ENCODE measurements at regions not wholly inside any gene's neighbourhood (a gene's known extent, or its start where the extent isn't known, plus 50 kb on each side); places are given as distances from the start of the nearest gene placed in this dataset.
A peak's percentile ranks its signal among the peaks of the same experiment; 100 is the strongest.

- Histone ChIP-seq H3K4me2 (ENCODE audit: low read length) (no peak overlapping the region), H3K4me3 (ENCODE audit: insufficient read depth, low read depth, low read length) (no peak overlapping the region), H3K27me3 (ENCODE audit: insufficient read depth, low read length) (no peaks in the 10 kb centered on the region), H3K9me3 (ENCODE audit: insufficient read depth, low read depth, low read length) (no peaks in the 10 kb centered on the region), H3K27ac (ENCODE audit: low read depth, low read length) (no peak overlapping the region), H2AFZ (ENCODE audit: low read depth, low read length) (no peak overlapping the region), H3K79me2 (ENCODE audit: insufficient read depth, low read length) (no peaks in the 10 kb centered on the region), H3K4me1 (ENCODE audit: insufficient read depth, low read length) (no peaks in the 10 kb centered on the region), H3K9ac (ENCODE audit: low read length) (no peak overlapping the region), H4K20me1 (ENCODE audit: insufficient read depth, low read length) (no peaks in the 10 kb centered on the region), H3K36me3 (ENCODE audit: insufficient read depth, low read length) (no peaks in the 10 kb centered on the region)
- Mint-ChIP-seq H3K36me3 (ENCODE audit: low read depth, unreplicated experiment) (no peaks in the 10 kb centered on the region), H3K9me3 (ENCODE audit: unreplicated experiment) (no peaks in the 10 kb centered on the region), H3K27ac (ENCODE audit: unreplicated experiment) (no peak overlapping the region), H3K4me3 (ENCODE audit: unreplicated experiment) (no peak overlapping the region), H3K27me3 (ENCODE audit: low read depth, unreplicated experiment) (no peaks in the 10 kb centered on the region), H3K4me1 (ENCODE audit: low read depth, unreplicated experiment) (no peaks in the 10 kb centered on the region)
- no peak for FAIRE-seq
- TF ChIP-seq EZH2 (IDR thresholded peaks at IDR 0.05; ENCODE audit: insufficient read depth, low read length) (no peak), CTCF (IDR thresholded peaks at IDR 0.05; ENCODE audit: insufficient read depth, low read depth, low read length) (no peak)
- DNase-seq (ENCODE audit: low read depth): no peak
Measured at GRCh38 chr11:104630352-104630751, 267.9 kb downstream of the CASP12 start.

GRCh38 chr11:104625246-104625645, 273.0 kb downstream of the CASP12 start:
- Histone ChIP-seq H3K4me3 (ENCODE audit: insufficient read depth, low read depth, low read length) (no peak overlapping the region), H3K79me2 (ENCODE audit: insufficient read depth, low read length) (no peaks in the 10 kb centered on the region), H3K9ac (ENCODE audit: low read length) (no peak overlapping the region), H3K27ac (ENCODE audit: low read depth, low read length) (no peak overlapping the region), H3K4me1 (ENCODE audit: insufficient read depth, low read length) (peaks cover 10% of the 10 kb centered on the region), H3K9me3 (ENCODE audit: insufficient read depth, low read depth, low read length) (no peaks in the 10 kb centered on the region), H2AFZ (ENCODE audit: low read depth, low read length) (no peak overlapping the region), H3K27me3 (ENCODE audit: insufficient read depth, low read length) (no peaks in the 10 kb centered on the region), H3K4me2 (ENCODE audit: low read length) (no peak overlapping the region), H4K20me1 (ENCODE audit: insufficient read depth, low read length) (no peaks in the 10 kb centered on the region), H3K36me3 (ENCODE audit: insufficient read depth, low read length) (no peaks in the 10 kb centered on the region)
- Mint-ChIP-seq H3K9me3 (ENCODE audit: unreplicated experiment) (no peaks in the 10 kb centered on the region), H3K4me1 (ENCODE audit: low read depth, unreplicated experiment) (peaks cover 19% of the 10 kb centered on the region), H3K27me3 (ENCODE audit: low read depth, unreplicated experiment) (no peaks in the 10 kb centered on the region), H3K36me3 (ENCODE audit: low read depth, unreplicated experiment) (no peaks in the 10 kb centered on the region), H3K4me3 (ENCODE audit: unreplicated experiment) (no peak overlapping the region), H3K27ac (ENCODE audit: unreplicated experiment) (no peak overlapping the region)
- TF ChIP-seq EZH2 (IDR thresholded peaks at IDR 0.05; ENCODE audit: insufficient read depth, low read length): no peak
- TF ChIP-seq CTCF (IDR thresholded peaks at IDR 0.05; ENCODE audit: insufficient read depth, low read depth, low read length): no peak
- FAIRE-seq: no peak
- DNase-seq (ENCODE audit: low read depth): peak; percentile 66

GRCh38 chr11:104624021-104624420, 274.2 kb downstream of the CASP12 start:
- H3K36me3 Mint-ChIP-seq (ENCODE audit: low read depth, unreplicated experiment): no peaks in the 10 kb centered on the region
- FAIRE-seq (no peak), DNase-seq (ENCODE audit: low read depth) (no peak)
- Histone ChIP-seq H3K4me3 (ENCODE audit: insufficient read depth, low read depth, low read length) (no peak overlapping the region), H3K27me3 (ENCODE audit: insufficient read depth, low read length) (no peaks in the 10 kb centered on the region), H3K79me2 (ENCODE audit: insufficient read depth, low read length) (no peaks in the 10 kb centered on the region), H3K4me2 (ENCODE audit: low read length) (peak overlapping the region; percentile 8), H4K20me1 (ENCODE audit: insufficient read depth, low read length) (no peaks in the 10 kb centered on the region), H2AFZ (ENCODE audit: low read depth, low read length) (no peak overlapping the region), H3K4me1 (ENCODE audit: insufficient read depth, low read length) (peaks cover 10% of the 10 kb centered on the region), H3K27ac (ENCODE audit: low read depth, low read length) (no peak overlapping the region), H3K36me3 (ENCODE audit: insufficient read depth, low read length) (no peaks in the 10 kb centered on the region), H3K9ac (ENCODE audit: low read length) (no peak overlapping the region), H3K9me3 (ENCODE audit: insufficient read depth, low read depth, low read length) (no peaks in the 10 kb centered on the region)
- no peaks in the 10 kb centered on the region for H3K27me3 Mint-ChIP-seq (ENCODE audit: low read depth, unreplicated experiment)
- H3K9me3 Mint-ChIP-seq (ENCODE audit: unreplicated experiment): no peaks in the 10 kb centered on the region
- peak overlapping the region; percentile 26 for H3K27ac Mint-ChIP-seq (ENCODE audit: unreplicated experiment)
- TF ChIP-seq CTCF (IDR thresholded peaks at IDR 0.05; ENCODE audit: insufficient read depth, low read depth, low read length) (no peak), EZH2 (IDR thresholded peaks at IDR 0.05; ENCODE audit: insufficient read depth, low read length) (no peak)
- peaks cover 19% of the 10 kb centered on the region for H3K4me1 Mint-ChIP-seq (ENCODE audit: low read depth, unreplicated experiment)
- H3K4me3 Mint-ChIP-seq (ENCODE audit: unreplicated experiment): no peak overlapping the region
